Spleen (tissue), 7 donors: ENCODE measurements at regions not wholly inside any gene's neighbourhood (a gene's known extent, or its start where the extent isn't known, plus 50 kb on each side); places are given as distances from the start of the nearest gene placed in this dataset.

ENCODE experiments used
- POLR2A ChIP-seq, 3 donors: fragments of 450-650 bp; IDR thresholded peaks; one replicate each; pipeline ENCODE4 v1.5.1; 2017; ENCODE audit warnings: antibody characterized with exemption in 3 of 3, mild to moderate bottlenecking in 1 of 3
- TF ChIP-seq, protein P1 (sequence below), 11 experiments: fragments of 200-600 bp in 7 of 11; fragments of 450-650 bp in 4 of 11; sonication (generic) in 4 of 11; IDR thresholded peaks in 8 of 11; conservative IDR thresholded peaks in 3 of 11; 1 replicate in 7 of 11; 2 replicates in 4 of 11; pipeline versions ENCODE4 v1.4.0 to v1.8.0; 2016 to 2021; ENCODE audit warnings: antibody characterized with exemption in 11 of 11, inconsistent platforms in 4 of 11, mild to moderate bottlenecking in 1 of 11
- donor health status: DM: no; HTN: no; CAD: no; lungs with moderate emphysema.
- donor health status: DM: no; HTN: no; CAD: no.
- donor health status: DM: no; HTN: no; CAD: no.

DNA sequence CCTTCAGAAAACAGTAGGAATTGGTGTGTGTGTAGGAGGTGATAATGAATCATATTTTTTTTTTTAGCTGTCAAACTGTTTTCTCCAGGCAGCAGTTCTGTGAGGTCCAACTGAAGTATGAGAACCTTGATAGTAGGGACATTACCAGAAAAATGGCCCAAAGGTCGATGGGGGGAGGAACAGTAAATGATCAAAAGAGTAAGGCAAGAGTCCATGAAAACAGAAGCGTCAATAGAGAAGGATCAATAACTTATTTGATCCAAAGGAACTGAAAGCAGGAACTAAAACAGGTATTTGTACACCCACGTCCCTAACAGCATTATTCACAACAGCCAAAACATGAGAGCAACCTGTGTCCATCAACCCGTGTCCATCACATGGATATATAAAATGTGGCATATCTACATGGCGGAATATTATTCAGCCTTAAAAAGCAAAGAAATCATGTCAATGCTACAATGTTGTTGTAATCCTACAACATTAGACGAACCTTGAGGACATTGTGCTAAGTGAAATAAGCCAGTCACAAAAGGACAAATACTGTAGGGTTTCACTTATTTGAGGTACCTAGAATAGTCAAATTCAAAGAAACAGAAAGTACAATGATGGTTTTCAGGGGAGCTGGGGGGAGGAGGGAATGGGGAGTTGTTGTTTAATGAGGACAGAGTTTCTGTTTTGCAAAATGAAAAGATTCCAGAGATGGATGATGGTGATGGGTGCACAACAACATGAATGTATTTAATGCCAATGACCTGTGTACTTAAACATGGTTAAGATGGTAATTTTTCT, 214.0 kb upstream of the KLF14 start:
- TF ChIP-seq, protein P1, sequence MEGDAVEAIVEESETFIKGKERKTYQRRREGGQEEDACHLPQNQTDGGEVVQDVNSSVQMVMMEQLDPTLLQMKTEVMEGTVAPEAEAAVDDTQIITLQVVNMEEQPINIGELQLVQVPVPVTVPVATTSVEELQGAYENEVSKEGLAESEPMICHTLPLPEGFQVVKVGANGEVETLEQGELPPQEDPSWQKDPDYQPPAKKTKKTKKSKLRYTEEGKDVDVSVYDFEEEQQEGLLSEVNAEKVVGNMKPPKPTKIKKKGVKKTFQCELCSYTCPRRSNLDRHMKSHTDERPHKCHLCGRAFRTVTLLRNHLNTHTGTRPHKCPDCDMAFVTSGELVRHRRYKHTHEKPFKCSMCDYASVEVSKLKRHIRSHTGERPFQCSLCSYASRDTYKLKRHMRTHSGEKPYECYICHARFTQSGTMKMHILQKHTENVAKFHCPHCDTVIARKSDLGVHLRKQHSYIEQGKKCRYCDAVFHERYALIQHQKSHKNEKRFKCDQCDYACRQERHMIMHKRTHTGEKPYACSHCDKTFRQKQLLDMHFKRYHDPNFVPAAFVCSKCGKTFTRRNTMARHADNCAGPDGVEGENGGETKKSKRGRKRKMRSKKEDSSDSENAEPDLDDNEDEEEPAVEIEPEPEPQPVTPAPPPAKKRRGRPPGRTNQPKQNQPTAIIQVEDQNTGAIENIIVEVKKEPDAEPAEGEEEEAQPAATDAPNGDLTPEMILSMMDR (IDR thresholded peaks at IDR 0.05 in 8 of 11, conservative IDR thresholded peaks at IDR 0.05 in 3 of 11): no peak
- no peak for TF ChIP-seq POLR2A (IDR thresholded peaks at IDR 0.05)
